Fibroblast of pulmonary artery (primary cell): ENCODE measurements at regions not wholly inside any gene's neighbourhood (a gene's known extent, or its start where the extent isn't known, plus 50 kb on each side); places are given as distances from the start of the nearest gene placed in this dataset.

Experiments used
- DNase-seq: peaks from one replicate; pipeline ENCODE4 v3.0.0-alpha.2; 2010; ENCODE audit warnings: low read depth
- H3K4me3 ChIP-seq: replicated peaks from 2 replicates; pipeline ENCODE4 v1.5.1; 2011; ENCODE audit warnings: low read depth, mild to moderate bottlenecking, control low read depth, low read length, moderate library complexity
- CTCF ChIP-seq: IDR thresholded peaks from 2 replicates; pipeline ENCODE4 v1.5.1; 2011; ENCODE audit warnings: mild to moderate bottlenecking, control low read depth, low read length, inconsistent platforms; ENCODE audit errors: missing control alignments

GRCh38 chr15:98164986-98165385, 204.5 kb downstream of the ARRDC4 start:
- no peak overlapping the region for H3K4me3 ChIP-seq
- no peak for DNase-seq
- no peak for TF ChIP-seq CTCF

GRCh38 chr15:98167722-98168268, 207.3 kb downstream of the ARRDC4 start:
- no peak for DNase-seq
- H3K4me3 ChIP-seq, result no peak overlapping the region
- TF ChIP-seq CTCF, result no peak

- no peak overlapping the region for H3K4me3 ChIP-seq
- TF ChIP-seq CTCF, result no peak
- DNase-seq, result no peak
These were observed 209.0 kb downstream of the ARRDC4 start for GRCh38 chr15:98169551-98169950.

GRCh38 chr15:98174286-98174685, 213.8 kb downstream of the ARRDC4 start:
- H3K4me3 ChIP-seq, result no peak overlapping the region
- TF ChIP-seq CTCF, result no peak
- no peak for DNase-seq

- no peak for TF ChIP-seq CTCF
- no peak overlapping the region for H3K4me3 ChIP-seq
- no peak for DNase-seq
These were observed 214.3 kb downstream of the ARRDC4 start for GRCh38 chr15:98174841-98175240.

DNA sequence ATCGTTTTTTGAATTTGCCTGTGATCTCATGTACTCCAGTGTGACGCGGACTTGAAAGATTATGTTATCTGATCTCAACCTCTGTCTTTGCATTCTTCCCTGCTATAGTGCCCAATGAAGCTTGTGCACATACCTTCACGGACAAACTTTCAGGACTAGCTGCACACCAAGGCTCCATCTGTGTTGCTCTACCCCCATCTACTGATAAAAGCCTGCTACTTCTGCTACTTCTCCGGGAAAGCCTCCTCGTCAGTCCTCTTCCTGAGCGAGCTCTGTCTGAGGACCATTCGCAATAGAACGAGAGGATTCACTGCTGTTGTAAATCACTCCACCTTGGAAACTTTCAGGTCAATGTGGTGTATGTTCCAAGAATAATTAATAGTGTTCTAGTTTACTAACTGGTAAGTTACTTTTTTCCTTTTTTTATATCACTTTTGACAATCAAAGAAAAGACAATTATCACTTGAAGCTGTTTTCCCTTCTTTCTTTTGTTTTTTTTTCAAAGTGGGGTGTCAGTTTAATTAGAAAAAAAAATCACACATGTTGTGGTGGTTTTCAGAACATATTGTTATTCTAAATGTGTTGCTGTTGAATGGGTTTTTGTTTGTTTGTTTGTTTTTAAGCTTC, 217.6 kb downstream of the ARRDC4 start:
- peak; percentile 45 for TF ChIP-seq CTCF
- H3K4me3 ChIP-seq, result no peak overlapping the region
- peak; percentile 45 for DNase-seq

GRCh38 chr15:98178861-98179260, 218.4 kb downstream of the ARRDC4 start:
- no peak for DNase-seq
- no peak for TF ChIP-seq CTCF
- H3K4me3 ChIP-seq, result no peak overlapping the region
